Hepatocyte (in vitro differentiated cells): ENCODE measurements at regions not wholly inside any gene's neighbourhood (a gene's known extent, or its start where the extent isn't known, plus 50 kb on each side); places are given as distances from the start of the nearest gene placed in this dataset.

Experiments
- CTCF ChIP-seq: fragments of 200-600 bp; sonication (generic); IDR thresholded peaks from 2 replicates; pipeline ENCODE4 v1.5.1; 2016; ENCODE audit warnings: antibody characterized with exemption, mild to moderate bottlenecking; ENCODE audit not compliant: poor library complexity
- EZH2phosphoT487 ChIP-seq: fragments of 200-600 bp; sonication (generic); IDR thresholded peaks from one replicate; pipeline ENCODE4 v1.6.1; 2018; ENCODE audit warnings: antibody characterized with exemption, mild to moderate bottlenecking, low read depth, moderate library complexity; ENCODE audit not compliant: unreplicated experiment, severe bottlenecking

GRCh38 chr4:19455196-19455595 is 796.5 kb upstream of the SLIT2 start:
- TF ChIP-seq CTCF (no peak), EZH2phosphoT487 (no peak)
